ENCODE measurements at regions not wholly inside any gene's neighbourhood (a gene's known extent, or its start where the extent isn't known, plus 50 kb on each side); places are given as distances from the start of the nearest gene placed in this dataset.
A peak's percentile ranks its signal among the peaks of the same experiment; 100 is the strongest.
"Not testable (repeated sequence)": the region's sequence is repeated elsewhere in the genome, so short reads cannot be mapped to it uniquely, and the experiment has no call there.

DNA sequence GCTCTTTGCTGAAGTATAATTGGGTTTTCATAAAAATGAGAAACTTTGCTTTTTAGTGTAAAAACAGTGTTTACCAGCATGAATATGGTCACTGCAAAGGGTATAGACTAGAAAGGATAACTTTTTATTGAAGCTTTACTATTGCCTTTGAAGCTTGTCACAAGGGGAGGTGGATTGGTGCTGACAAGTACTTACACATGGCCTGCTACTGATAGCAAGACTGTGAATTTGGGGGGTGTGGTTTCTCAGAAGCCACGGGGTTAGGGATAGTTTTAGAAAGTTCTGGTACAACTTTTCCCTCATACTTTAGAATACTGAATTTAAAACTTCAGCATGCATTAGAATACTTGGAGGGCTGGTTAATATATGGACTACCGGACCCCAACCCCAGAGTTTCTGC, 294.1 kb downstream of the SOCS6 start:
- no peak for TF ChIP-seq POLR2A (IDR thresholded peaks at IDR 0.05; ENCODE audit: low read depth, low read length)
- no peak for DNase-seq (ENCODE audit: insufficient read length, low spot score)
- no peak for FAIRE-seq

DNA sequence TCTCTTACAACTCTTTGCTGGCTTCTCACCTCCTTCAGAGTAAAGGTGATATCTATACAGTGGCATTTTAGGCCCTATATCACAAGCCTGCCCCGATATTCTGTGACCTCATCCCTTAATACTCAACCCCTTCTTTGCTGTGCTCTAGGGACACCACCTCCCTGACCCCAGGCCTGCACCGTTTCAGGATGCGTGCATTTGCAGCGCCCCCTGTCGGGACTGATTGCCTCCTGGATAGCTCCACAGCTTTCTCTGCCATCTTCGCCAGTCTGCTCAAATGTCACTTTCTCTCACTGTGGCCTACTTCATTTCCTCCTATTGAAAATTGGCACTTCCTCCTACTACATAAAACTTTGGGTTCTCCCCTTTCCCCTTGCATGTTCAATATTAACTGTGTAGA, 289.6 kb downstream of the SOCS6 start:
- DNase-seq (ENCODE audit: insufficient read length, low spot score) (peak; percentile 5), FAIRE-seq (no peak)
- no peak for TF ChIP-seq POLR2A (IDR thresholded peaks at IDR 0.05; ENCODE audit: low read depth, low read length)

DNA sequence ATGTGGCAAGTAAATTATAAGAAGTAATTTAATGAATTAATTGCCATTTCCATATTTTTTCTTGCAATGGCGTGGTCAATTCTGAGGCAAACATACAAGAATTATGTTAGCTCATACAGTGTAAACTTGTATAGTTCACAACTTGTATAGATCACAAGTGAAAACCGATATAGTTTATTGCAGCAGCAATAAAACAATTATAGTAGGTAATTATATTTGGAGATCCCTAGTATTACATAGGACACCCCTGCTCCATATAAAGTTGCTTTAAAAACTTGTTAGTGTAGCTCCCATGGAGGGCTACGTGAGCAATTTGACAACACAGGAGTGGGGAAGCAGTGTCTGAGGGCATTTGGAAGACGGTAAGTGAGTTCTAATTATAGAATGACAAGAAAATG, 288.2 kb downstream of the SOCS6 start:
- TF ChIP-seq POLR2A (IDR thresholded peaks at IDR 0.05; ENCODE audit: low read depth, low read length) = no peak
- FAIRE-seq (no peak), DNase-seq (ENCODE audit: insufficient read length, low spot score) (no peak)

DNA sequence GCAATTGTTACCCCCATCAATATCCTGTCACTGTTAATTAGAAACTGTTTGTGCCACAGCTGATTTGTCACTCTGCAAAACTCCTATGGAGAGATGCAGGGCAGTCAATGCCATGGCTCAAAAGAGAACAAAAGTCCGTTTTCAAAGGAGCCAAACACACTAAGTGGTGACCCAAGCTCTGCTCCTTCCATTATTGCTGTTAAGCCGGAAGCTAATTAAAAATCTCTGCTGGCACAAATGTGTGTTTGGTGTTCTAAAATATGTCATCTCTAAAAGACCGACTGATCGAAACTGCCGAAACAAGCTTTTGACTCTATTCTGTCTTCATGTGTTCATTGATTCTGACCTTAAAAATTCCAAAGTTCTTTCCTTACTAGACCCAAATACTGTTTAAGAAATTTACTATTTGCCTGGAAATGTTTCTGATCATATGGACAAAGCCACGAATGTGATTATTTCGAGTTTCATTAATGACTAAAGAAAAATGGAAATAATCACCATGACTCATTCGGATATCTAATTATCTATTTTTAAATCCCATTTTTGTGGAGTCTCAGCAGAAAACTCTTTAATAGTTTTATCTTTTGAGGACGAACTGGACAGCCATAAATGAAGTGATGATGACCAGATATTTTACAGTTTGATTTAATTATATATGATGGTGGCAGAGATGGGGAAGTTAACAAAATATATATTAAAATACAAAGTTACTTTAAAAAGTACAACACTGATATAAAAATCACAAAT, 287.6 kb downstream of the SOCS6 start:
- TF ChIP-seq POLR2A (IDR thresholded peaks at IDR 0.05; ENCODE audit: low read depth, low read length) = no peak
- FAIRE-seq (no peak), DNase-seq (ENCODE audit: insufficient read length, low spot score) (no peak)

DNA sequence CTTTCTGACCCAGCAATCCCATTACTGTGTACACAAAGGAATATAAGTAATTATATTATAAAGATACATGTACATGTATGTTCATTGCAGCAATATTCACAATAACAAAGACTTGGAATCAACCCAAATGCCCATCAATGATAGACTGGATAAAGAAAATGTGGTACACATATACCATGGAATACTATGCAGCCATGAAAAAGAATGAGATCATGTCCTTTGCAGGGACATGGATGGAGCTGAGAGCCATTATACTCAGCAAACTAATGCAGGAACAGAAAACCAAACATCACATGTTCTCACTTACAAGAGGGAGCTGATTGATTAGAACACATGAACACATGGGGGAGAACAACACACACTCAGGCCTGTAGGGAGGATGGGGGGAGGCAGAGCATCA, 286.1 kb downstream of the SOCS6 start:
- FAIRE-seq; DNase-seq (ENCODE audit: insufficient read length, low spot score): not testable (repeated sequence)

DNA sequence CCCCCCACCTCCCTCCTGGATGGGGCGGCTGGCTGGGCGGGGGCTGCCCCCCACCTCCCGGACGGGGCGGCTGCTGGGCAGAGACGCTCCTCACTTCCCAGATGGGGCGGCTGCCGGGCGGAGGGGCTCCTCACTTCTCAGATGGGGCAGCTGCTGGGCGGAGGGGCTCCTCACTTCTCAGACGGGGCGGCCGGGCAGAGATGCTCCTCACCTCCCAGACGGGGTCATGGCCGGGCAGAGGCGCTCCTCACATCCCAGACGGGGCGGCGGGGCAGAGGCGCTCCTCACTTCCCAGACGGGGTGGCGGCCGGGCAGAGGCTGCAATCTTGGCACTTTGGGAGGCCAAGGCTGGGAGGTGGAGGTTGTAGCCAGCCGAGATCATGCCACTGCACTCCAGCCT, 280.8 kb downstream of the SOCS6 start:
- DNase-seq (ENCODE audit: insufficient read length, low spot score); FAIRE-seq: not testable (repeated sequence)

DNA sequence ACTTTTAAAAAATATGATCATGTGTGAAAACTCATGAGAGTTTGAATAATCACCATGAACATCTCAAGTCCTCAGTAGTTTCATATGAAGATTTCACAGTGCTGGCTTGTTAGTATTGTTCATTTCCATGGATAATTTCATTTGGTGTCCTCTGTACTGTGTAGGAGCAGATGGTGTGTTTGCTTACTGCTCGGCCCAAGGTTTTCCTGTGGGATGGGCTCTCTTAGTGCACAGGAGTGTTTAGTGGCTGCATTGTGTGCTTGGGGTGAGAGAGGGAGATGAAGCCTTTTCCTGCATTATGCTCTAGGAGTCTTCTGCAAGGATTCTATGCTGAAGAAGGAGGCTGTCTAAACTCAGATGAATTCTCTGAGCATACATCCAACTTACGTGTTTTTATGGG, 270.6 kb downstream of the SOCS6 start:
- DNase-seq (ENCODE audit: insufficient read length, low spot score) = no peak
- no peak for FAIRE-seq
- TF ChIP-seq POLR2A (IDR thresholded peaks at IDR 0.05; ENCODE audit: low read depth, low read length) = no peak

DNA sequence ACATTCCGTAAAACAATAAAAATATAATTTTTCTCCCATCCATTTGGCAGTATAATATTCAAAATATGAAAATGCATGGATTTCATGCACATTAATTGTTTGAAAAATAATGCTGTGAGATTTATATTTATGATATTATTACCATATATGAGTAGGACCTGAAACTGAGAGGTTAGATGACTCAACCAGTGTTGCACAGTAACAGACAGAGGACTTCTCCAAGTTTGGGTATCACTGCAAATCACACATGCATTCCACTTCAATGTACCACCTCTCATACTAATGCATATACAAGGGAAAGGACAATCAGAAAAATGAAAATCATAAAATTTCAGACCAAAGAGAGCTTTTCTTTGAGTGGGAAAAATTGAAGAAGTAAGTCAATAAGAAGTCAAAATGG, 269.5 kb downstream of the SOCS6 start:
- FAIRE-seq = no peak
- DNase-seq (ENCODE audit: insufficient read length, low spot score) = no peak
- TF ChIP-seq POLR2A (IDR thresholded peaks at IDR 0.05; ENCODE audit: low read depth, low read length) = no peak

DNA sequence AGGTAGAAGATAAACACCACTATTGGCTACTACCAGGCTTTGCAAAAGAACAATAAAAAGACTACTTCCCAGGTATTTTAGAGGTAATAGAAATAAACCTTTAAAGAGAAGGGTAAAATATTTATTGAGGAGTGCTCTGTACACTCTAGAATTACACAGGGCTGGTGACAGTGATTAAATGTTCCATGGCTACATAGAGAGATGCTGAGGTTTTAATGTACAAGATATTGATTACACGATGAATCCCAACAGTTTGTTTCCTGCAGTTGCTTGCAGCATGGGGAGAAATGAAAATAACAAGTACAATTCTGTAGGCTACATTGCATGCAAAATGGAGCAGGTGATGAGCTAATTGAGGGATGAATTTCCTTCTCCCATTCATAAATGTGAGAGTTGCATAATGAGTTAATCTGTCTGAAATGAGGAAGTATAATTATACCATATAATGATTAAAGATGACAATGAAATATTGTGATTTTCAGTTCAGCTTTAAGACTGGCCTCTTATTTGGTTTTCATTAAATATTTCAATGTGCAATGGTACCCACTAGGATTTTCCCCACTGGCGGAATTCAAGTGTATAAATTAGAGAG, 266.1 kb downstream of the SOCS6 start:
- DNase-seq (ENCODE audit: insufficient read length, low spot score) (no peak), FAIRE-seq (no peak)
- TF ChIP-seq POLR2A (IDR thresholded peaks at IDR 0.05; ENCODE audit: low read depth, low read length) = no peak

DNA sequence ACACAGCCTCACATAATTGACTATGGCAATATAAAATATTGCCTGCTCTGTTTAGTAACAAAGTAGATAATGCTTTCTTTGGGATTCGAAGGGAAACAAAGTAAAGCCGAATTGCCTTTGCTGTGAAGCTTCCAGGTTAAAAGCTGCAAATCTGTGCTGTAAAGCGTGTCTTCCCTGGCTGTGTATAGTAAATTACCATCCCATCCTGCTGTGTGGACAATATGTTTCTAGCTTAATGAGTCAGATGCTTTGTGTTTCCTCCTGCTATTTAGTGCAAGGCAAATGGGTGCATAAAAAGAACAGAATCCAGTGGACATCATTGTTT, 265.1 kb downstream of the SOCS6 start:
- FAIRE-seq (no peak), DNase-seq (ENCODE audit: insufficient read length, low spot score) (no peak)
- no peak for TF ChIP-seq POLR2A (IDR thresholded peaks at IDR 0.05; ENCODE audit: low read depth, low read length)

DNA sequence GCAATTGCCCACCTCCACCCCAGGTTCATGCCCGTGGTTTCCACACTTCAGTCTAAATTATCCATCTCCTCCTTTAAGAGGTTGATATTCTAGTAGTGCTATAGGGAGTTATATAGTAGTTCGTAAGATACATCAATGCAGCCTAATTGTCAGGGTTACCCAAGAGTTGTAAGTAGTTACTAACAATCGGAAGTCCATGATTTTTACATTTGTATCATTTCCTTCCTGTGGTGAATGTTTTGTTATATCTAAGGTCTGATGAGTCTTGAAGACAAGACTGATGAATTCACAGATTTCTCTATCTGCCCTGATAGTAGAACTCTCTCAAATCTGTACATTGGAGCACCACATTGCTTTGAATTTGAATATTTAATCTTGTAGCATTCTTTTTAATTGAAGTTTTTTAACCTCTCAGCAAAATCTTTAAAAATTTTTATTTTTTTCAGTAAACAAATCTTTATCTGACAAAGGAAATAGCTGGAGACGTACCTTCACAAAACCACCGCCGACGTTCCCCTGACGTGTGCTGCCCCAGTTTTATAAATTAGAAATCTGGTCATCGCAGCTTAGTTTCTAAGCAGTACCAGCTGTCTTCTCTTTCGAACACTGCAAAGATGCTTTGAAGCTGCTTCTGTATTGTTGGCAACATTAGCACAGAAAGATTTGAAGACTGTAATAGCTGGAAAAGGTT, 264.5 kb downstream of the SOCS6 start:
- no peak for TF ChIP-seq POLR2A (IDR thresholded peaks at IDR 0.05; ENCODE audit: low read depth, low read length)
- DNase-seq (ENCODE audit: insufficient read length, low spot score) (no peak), FAIRE-seq (no peak)

DNA sequence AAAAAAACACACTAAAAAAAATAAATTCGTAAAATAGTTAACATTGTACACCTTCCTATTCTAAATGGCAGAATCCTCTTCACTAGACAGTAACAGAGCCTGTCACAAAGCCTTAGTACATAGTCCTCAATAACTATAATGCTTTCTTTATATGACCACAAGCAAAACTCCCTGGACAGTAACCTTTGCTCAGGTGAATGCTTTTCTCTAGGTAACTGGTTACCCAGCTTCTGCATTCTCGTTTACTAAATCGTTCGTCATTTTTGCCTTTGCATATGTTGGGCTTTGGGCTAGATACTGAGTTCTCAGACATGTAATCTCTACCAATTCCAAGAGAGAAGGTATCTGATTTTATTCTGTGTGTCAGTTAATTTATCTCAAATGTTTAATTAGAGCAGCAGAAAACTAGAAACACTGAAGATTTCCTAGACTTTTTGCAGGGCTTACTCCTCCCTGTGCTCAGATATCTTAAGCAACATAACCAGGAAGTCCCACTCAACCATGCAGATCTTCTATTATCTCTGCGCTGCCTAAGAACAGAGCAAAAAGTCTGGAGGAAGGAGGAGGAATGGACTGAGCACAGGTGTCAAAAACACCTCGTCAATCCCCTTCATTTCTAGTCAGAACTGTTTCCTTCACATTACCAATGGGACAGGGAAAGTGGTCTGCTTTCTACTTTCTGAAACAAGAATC, 247.7 kb downstream of the SOCS6 start:
- DNase-seq (ENCODE audit: insufficient read length, low spot score) = no peak
- FAIRE-seq = no peak
- TF ChIP-seq POLR2A (IDR thresholded peaks at IDR 0.05; ENCODE audit: low read depth, low read length) = no peak

DNA sequence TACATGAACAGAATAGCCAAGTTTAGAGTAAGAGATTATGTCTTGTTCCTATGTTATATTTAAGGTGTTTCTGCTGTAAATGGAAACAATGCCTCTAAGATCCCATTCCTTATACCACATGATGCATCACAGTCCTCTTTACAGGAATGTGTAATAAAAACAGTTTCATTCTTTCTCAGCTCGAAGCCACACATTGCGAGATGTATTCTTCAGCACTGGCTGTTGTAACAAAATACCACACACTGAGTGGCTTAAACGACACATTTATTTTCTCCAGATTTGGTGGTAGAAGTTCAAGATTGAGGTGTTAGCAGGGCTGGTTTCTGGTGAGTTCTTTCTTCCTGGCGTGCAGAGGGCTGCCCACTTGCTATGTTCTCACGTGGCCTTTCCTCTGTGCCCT, 246.2 kb downstream of the SOCS6 start:
- FAIRE-seq = no peak
- TF ChIP-seq POLR2A (IDR thresholded peaks at IDR 0.05; ENCODE audit: low read depth, low read length) = no peak
- DNase-seq (ENCODE audit: insufficient read length, low spot score) = no peak

DNA sequence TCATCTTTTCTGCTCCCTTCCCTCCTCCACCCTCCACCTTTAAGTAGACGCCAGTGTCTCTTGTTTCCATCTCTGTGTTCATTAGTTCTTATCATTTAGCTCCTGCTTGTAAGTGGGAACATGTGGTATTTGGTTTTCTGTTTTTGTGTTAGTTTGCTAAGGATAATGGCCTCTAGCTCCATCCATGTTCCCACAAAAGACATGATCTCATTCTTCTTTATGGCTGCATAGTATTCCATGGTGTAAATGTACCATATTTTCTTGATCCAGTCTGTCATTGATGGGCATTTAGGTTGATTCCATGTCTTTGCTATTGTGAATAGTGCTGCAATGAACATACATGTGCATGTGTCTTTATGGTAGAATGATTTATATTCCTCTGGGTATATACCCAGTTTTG, 236.5 kb downstream of the SOCS6 start:
- not testable (repeated sequence) for FAIRE-seq; DNase-seq (ENCODE audit: insufficient read length, low spot score)

DNA sequence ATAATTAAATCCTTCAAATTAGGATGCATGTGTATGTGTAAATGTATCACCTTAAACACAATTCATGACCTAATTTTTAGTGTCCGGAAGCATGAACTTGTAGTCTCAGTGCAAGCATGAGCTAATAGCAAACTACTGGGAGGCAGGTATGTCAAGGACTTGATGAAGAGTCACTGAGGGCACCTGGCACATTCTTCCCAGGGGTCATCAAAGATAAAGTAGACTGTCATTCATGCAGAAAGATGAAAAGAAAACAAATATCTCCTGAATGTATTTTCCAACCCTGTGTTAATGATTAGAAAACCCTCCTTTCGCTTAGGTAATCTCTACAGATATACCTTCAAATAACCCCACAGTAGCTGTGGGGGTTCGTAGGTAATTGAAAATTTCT, 234.9 kb downstream of the SOCS6 start:
- DNase-seq (ENCODE audit: insufficient read length, low spot score) = no peak
- no peak for TF ChIP-seq POLR2A (IDR thresholded peaks at IDR 0.05; ENCODE audit: low read depth, low read length)
- FAIRE-seq = no peak

Measured in H54 (cell line).